Ishikawa (cell line): ENCODE measurements at regions not wholly inside any gene's neighbourhood (a gene's known extent, or its start where the extent isn't known, plus 50 kb on each side); places are given as distances from the start of the nearest gene placed in this dataset.

ENCODE experiments used
- EP300 ChIP-seq: IDR thresholded peaks from 2 replicates; pipeline ENCODE4 v1.6.1; 2012; ENCODE audit warnings: borderline replicate concordance
- FOXM1 ChIP-seq: IDR thresholded peaks from 2 replicates; pipeline ENCODE4 v1.6.1; 2012; ENCODE audit warnings: low read depth, borderline replicate concordance
- RAD21 ChIP-seq: IDR thresholded peaks from 2 replicates; pipeline ENCODE4 v1.6.1; 2012; ENCODE audit warnings: low read depth
- TAF1 ChIP-seq: IDR thresholded peaks from 2 replicates; pipeline ENCODE4 v1.6.1; 2012; ENCODE audit warnings: low read depth, mild to moderate bottlenecking
- USF1 ChIP-seq: IDR thresholded peaks from 2 replicates; pipeline ENCODE4 v1.6.1; 2012
- YY1 ChIP-seq: IDR thresholded peaks from 2 replicates; pipeline ENCODE4 v1.6.1; 2012; ENCODE audit warnings: low read depth
- ZBTB7A ChIP-seq: IDR thresholded peaks from 2 replicates; pipeline ENCODE4 v1.6.1; 2012; ENCODE audit warnings: low read depth
- TF ChIP-seq, protein P1 (sequence below): IDR thresholded peaks from 2 replicates; pipeline ENCODE4 v1.6.1; 2012; ENCODE audit warnings: low read depth, mild to moderate bottlenecking

DNA sequence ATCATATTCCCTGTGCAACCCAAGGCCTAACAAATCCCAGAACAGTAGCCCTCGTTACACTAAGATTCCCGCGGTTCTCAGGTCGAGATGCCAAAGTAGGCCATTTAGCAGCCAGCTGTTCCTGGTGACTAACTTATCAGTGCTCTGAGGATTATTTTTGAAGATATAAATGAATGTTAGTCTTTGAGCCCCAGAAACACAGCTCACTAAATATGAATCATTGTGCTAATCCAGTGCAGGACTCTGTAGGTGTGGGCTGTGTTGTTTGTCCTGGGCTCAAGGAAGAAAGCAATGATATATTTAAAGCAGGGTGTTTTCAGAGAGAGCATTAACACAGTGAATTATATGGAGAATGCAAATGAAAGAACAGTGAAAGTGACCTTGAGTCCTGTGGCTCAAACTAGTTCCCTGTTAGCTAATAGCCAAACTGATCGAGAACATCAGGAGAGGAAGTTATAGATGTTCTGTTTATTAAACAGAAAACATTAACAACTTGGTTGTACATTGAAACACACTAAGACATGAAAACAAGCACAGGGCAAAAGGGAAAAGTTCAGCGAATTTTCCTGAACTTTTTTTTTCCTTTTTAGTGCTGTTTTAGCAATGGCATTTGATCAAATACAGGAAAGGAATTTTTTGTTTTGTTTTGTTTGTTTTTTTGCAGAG lies 228.3 kb downstream of the RNF152 start:
- TF ChIP-seq TAF1 (no peak), ZBTB7A (no peak), EP300 (no peak), RAD21 (no peak), YY1 (no peak), FOXM1 (no peak), USF1 (no peak)
- TF ChIP-seq, protein P1, sequence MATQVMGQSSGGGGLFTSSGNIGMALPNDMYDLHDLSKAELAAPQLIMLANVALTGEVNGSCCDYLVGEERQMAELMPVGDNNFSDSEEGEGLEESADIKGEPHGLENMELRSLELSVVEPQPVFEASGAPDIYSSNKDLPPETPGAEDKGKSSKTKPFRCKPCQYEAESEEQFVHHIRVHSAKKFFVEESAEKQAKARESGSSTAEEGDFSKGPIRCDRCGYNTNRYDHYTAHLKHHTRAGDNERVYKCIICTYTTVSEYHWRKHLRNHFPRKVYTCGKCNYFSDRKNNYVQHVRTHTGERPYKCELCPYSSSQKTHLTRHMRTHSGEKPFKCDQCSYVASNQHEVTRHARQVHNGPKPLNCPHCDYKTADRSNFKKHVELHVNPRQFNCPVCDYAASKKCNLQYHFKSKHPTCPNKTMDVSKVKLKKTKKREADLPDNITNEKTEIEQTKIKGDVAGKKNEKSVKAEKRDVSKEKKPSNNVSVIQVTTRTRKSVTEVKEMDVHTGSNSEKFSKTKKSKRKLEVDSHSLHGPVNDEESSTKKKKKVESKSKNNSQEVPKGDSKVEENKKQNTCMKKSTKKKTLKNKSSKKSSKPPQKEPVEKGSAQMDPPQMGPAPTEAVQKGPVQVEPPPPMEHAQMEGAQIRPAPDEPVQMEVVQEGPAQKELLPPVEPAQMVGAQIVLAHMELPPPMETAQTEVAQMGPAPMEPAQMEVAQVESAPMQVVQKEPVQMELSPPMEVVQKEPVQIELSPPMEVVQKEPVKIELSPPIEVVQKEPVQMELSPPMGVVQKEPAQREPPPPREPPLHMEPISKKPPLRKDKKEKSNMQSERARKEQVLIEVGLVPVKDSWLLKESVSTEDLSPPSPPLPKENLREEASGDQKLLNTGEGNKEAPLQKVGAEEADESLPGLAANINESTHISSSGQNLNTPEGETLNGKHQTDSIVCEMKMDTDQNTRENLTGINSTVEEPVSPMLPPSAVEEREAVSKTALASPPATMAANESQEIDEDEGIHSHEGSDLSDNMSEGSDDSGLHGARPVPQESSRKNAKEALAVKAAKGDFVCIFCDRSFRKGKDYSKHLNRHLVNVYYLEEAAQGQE, result no peak
